ENCODE measurements at regions not wholly inside any gene's neighbourhood (a gene's known extent, or its start where the extent isn't known, plus 50 kb on each side); places are given as distances from the start of the nearest gene placed in this dataset.

DNA sequence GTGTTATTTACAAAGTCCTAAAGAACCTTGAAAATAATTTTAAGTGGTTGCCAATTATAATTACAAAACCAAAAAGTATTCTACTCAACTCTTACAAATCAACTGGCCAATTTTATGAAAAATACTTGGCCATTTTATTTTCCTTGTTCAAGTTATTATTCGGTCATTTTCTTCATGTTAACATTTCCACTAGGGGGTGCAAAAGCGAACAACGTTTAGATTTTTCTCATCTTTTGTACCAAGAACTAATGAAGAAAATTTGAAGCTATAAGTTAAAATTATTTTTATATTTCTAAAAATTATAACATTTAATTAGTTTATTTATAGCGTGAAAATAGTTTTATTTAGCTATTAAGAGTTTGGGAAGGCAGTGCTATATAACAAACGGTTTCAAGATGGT lies 1453.3 kb downstream of the MAT2B start (continued):
- no peak for TF ChIP-seq SNAPC2 (CRISPR knock-in tag; IDR thresholded peaks at IDR 0.05)
- TF ChIP-seq, protein P1, sequence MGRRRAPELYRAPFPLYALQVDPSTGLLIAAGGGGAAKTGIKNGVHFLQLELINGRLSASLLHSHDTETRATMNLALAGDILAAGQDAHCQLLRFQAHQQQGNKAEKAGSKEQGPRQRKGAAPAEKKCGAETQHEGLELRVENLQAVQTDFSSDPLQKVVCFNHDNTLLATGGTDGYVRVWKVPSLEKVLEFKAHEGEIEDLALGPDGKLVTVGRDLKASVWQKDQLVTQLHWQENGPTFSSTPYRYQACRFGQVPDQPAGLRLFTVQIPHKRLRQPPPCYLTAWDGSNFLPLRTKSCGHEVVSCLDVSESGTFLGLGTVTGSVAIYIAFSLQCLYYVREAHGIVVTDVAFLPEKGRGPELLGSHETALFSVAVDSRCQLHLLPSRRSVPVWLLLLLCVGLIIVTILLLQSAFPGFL (CRISPR knock-in tag; IDR thresholded peaks at IDR 0.05) = no peak

GRCh38 chr5:164959761-164960160 lies 1454.3 kb downstream of the MAT2B start:
- FAIRE-seq (no peak), DNase-seq (ENCODE audit: low spot score) (no peak), ATAC-seq (no peak)
- Histone ChIP-seq H3K27ac (ENCODE audit: extremely low read length, insufficient read depth, low read length) (no peak overlapping the region), H3K36me3 (replicated peaks in 1 of 2; ENCODE audit: control insufficient read depth in 1 of 2, insufficient read depth in 2 of 2, low read length in 2 of 2) (no peaks in the 10 kb centered on the region), H3K9me3 (ENCODE audit: low read length) (peaks cover 69% of the 10 kb centered on the region), H3K79me2 (ENCODE audit: insufficient read depth, low read length) (no peaks in the 10 kb centered on the region), H2AFZ (ENCODE audit: low read length) (no peak overlapping the region), H3K27me3 (ENCODE audit: control insufficient read depth in 1 of 2, insufficient read depth in 2 of 2, low read length in 2 of 2) (no peaks in the 10 kb centered on the region), H3K4me3 (replicated peaks in 1 of 3; ENCODE audit: insufficient read depth in 1 of 3, low read depth in 2 of 3, low read length in 3 of 3) (no peak overlapping the region), H3K4me1 (ENCODE audit: insufficient read depth, low read length) (no peaks in the 10 kb centered on the region), H3K4me2 (ENCODE audit: low read depth, low read length) (no peak overlapping the region), H3K9ac (ENCODE audit: insufficient read depth, low read depth, low read length) (no peak overlapping the region), H4K20me1 (ENCODE audit: insufficient read depth, low read length) (no peaks in the 10 kb centered on the region)
- in situ Hi-C loops (cut with HindIII; ENCODE audit: extremely low pct_ligation_motif_present, low pct_unique_long_range_greater_than_20kb) = no loop called here
- ChIA-PET CTCF (ENCODE audit: low intra/inter-chr PET ratio, low total read pairs) (no interaction called here), POLR2A (no interaction called here)
- intact Hi-C loops (cut with micrococcal nuclease; ENCODE audit: unreplicated experiment) = no loop called here
- BruUV-seq (replicated peaks) = no TSS peak
- 17% methylated on average over 4 of the region's 4 CpGs for WGBS (ENCODE audit: low lambda C conversion rate)
- TF ChIP-seq NAIF1 (CRISPR knock-in tag; IDR thresholded peaks at IDR 0.05; ENCODE audit: borderline replicate concordance) (no peak), NFIC (IDR thresholded peaks at IDR 0.05; ENCODE audit: low read length) (no peak), HNRNPH1 (optimal IDR thresholded peaks at IDR 0.05; ENCODE audit: low read depth, low read length) (no peak), ZBTB39 (CRISPR knock-in tag; IDR thresholded peaks at IDR 0.05) (no peak), JUNB (CRISPR knock-in tag; IDR thresholded peaks at IDR 0.05; ENCODE audit: borderline replicate concordance) (no peak), KAT2B (IDR thresholded peaks at IDR 0.05; ENCODE audit: borderline replicate concordance, low read depth, low read length) (no peak), ZMAT3 (CRISPR knock-in tag; conservative IDR thresholded peaks at IDR 0.05) (no peak), ELF3 (CRISPR knock-in tag; IDR thresholded peaks at IDR 0.05) (no peak), ZNF235 (CRISPR knock-in tag; IDR thresholded peaks at IDR 0.05; ENCODE audit: borderline replicate concordance) (no peak), KDM5A (IDR thresholded peaks at IDR 0.05; ENCODE audit: borderline replicate concordance, low read length) (no peak)
- TF ChIP-seq, protein P2, sequence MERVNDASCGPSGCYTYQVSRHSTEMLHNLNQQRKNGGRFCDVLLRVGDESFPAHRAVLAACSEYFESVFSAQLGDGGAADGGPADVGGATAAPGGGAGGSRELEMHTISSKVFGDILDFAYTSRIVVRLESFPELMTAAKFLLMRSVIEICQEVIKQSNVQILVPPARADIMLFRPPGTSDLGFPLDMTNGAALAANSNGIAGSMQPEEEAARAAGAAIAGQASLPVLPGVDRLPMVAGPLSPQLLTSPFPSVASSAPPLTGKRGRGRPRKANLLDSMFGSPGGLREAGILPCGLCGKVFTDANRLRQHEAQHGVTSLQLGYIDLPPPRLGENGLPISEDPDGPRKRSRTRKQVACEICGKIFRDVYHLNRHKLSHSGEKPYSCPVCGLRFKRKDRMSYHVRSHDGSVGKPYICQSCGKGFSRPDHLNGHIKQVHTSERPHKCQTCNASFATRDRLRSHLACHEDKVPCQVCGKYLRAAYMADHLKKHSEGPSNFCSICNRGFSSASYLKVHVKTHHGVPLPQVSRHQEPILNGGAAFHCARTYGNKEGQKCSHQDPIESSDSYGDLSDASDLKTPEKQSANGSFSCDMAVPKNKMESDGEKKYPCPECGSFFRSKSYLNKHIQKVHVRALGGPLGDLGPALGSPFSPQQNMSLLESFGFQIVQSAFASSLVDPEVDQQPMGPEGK (CRISPR knock-in tag; IDR thresholded peaks at IDR 0.05) = no peak
- TF ChIP-seq, protein P3, sequence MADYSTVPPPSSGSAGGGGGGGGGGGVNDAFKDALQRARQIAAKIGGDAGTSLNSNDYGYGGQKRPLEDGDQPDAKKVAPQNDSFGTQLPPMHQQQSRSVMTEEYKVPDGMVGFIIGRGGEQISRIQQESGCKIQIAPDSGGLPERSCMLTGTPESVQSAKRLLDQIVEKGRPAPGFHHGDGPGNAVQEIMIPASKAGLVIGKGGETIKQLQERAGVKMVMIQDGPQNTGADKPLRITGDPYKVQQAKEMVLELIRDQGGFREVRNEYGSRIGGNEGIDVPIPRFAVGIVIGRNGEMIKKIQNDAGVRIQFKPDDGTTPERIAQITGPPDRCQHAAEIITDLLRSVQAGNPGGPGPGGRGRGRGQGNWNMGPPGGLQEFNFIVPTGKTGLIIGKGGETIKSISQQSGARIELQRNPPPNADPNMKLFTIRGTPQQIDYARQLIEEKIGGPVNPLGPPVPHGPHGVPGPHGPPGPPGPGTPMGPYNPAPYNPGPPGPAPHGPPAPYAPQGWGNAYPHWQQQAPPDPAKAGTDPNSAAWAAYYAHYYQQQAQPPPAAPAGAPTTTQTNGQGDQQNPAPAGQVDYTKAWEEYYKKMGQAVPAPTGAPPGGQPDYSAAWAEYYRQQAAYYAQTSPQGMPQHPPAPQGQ (CRISPR knock-in tag; IDR thresholded peaks at IDR 0.05; ENCODE audit: borderline replicate concordance) = no peak
- TF ChIP-seq, protein P4, sequence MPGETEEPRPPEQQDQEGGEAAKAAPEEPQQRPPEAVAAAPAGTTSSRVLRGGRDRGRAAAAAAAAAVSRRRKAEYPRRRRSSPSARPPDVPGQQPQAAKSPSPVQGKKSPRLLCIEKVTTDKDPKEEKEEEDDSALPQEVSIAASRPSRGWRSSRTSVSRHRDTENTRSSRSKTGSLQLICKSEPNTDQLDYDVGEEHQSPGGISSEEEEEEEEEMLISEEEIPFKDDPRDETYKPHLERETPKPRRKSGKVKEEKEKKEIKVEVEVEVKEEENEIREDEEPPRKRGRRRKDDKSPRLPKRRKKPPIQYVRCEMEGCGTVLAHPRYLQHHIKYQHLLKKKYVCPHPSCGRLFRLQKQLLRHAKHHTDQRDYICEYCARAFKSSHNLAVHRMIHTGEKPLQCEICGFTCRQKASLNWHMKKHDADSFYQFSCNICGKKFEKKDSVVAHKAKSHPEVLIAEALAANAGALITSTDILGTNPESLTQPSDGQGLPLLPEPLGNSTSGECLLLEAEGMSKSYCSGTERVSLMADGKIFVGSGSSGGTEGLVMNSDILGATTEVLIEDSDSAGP (CRISPR knock-in tag; IDR thresholded peaks at IDR 0.05; ENCODE audit: borderline replicate concordance) = no peak
